ENCODE measurements at regions not wholly inside any gene's neighbourhood (a gene's known extent, or its start where the extent isn't known, plus 50 kb on each side); places are given as distances from the start of the nearest gene placed in this dataset.

GRCh38 chr17:71176928-71177443 is 943.8 kb upstream of the SOX9 start:
- Histone ChIP-seq H3K9me3 (no peaks in the 10 kb centered on the region), H3K36me3 (no peaks in the 10 kb centered on the region), H3K27ac (no peak overlapping the region), H3K4me1 (peaks cover 0 to 7% (median 0%) of the 10 kb centered on the region in 4 donors), H3K4me3 (no peak overlapping the region), H3K27me3 (no peaks in the 10 kb centered on the region)
- intact Hi-C loops (cut with DNase I; ENCODE audit: low total_unique reads), result no loop called here
- no peak for DNase-seq
- TF ChIP-seq EP300 (IDR thresholded peaks at IDR 0.05) (no peak), POLR2A (IDR thresholded peaks at IDR 0.05) (no peak), CTCF (IDR thresholded peaks at IDR 0.05) (no peak), POLR2AphosphoS5 (IDR thresholded peaks at IDR 0.05) (no peak)
- 55 to 76% (median 69%) methylated on average over 6 of the region's 6 CpGs for WGBS, 5 donors

GRCh38 chr17:71180801-71181385 is 939.9 kb upstream of the SOX9 start:
- Histone ChIP-seq H3K36me3 (no peaks in the 10 kb centered on the region), H3K27me3 (no peaks in the 10 kb centered on the region), H3K4me1 (peaks cover 0 to 7% (median 0%) of the 10 kb centered on the region in 4 donors), H3K4me3 (no peak overlapping the region), H3K27ac (no peak overlapping the region), H3K9me3 (no peaks in the 10 kb centered on the region)
- WGBS, 5 donors, result 37 to 58% (median 52%) methylated on average over 6 of the region's 6 CpGs
- no peak for TF ChIP-seq POLR2AphosphoS5 (IDR thresholded peaks at IDR 0.05)
- no peak for TF ChIP-seq POLR2A (IDR thresholded peaks at IDR 0.05)
- peak in 1 of 2 donors; percentile 76 for DNase-seq
- intact Hi-C loops (cut with DNase I; ENCODE audit: low total_unique reads), result no loop called here

DNA sequence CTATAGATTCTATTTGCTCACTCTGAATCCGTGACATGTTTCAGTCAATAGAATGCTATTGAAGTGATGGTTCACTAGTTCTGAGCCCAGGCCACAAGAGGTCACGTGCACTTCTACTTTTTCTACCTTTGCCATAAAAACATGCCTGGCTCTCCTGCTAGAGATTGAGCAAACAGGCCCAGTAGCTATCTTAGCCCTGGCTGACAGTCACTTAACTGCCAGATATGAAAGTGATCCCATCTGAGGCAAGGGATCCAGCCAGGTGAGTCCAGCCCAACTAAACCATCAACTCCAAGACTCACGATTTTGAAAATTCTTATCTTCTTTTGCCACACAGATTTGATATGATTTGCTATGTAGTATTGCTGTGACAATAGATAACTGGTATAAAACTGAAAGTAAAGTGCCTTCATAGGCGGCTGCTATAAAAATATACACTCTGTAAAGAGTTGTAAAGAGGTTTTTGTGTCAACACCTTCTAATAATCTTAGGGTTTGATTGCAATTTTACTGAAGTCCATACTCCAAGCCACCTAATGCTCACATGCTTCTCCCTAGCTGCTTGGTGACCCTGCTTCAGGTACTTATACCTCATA is 937.7 kb upstream of the SOX9 start:
- intact Hi-C loops (cut with DNase I; ENCODE audit: low total_unique reads), result no loop called here
- Histone ChIP-seq H3K4me3 (no peak overlapping the region), H3K27me3 (no peaks in the 10 kb centered on the region), H3K27ac (no peak overlapping the region), H3K36me3 (no peaks in the 10 kb centered on the region), H3K9me3 (no peaks in the 10 kb centered on the region), H3K4me1 (peaks cover 0 to 7% (median 0%) of the 10 kb centered on the region in 4 donors)
- no peak for DNase-seq
- TF ChIP-seq POLR2A (IDR thresholded peaks at IDR 0.05) (no peak), CTCF (IDR thresholded peaks at IDR 0.05) (no peak), EP300 (IDR thresholded peaks at IDR 0.05) (no peak), POLR2AphosphoS5 (IDR thresholded peaks at IDR 0.05) (no peak)
- WGBS, 5 donors, result 54 to 69% (median 56%) methylated on average over 4 of the region's 4 CpGs

DNA sequence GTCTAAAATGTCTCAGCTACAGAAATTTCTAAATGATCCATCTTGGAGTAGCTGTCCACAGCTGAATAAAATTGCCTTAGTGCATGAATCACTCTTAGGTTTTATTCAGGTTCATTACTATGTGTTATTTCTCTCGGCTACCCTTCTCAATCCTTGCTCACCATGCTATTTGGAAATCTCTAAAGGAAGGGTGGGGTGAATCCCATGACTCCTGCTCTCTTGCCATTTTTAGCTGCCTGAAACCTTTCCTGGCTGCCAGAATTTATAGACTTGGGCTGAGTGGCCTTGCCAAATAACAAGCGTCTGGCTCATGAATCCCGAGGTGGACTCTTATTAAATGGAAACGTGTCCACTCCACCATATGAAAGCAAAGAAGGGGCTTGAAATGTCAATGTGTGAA is 936.1 kb upstream of the SOX9 start:
- Histone ChIP-seq H3K9me3 (no peaks in the 10 kb centered on the region), H3K4me3 (no peak overlapping the region), H3K4me1 (peaks cover 0 to 7% (median 0%) of the 10 kb centered on the region in 4 donors), H3K27me3 (no peaks in the 10 kb centered on the region), H3K36me3 (no peaks in the 10 kb centered on the region), H3K27ac (no peak overlapping the region)
- DNase-seq, result no peak
- intact Hi-C loops (cut with DNase I; ENCODE audit: low total_unique reads), result no loop called here
- WGBS, 5 donors, result 74 to 90% (median 83%) methylated on average over 4 of the region's 4 CpGs
- TF ChIP-seq POLR2A (IDR thresholded peaks at IDR 0.05) (no peak), CTCF (IDR thresholded peaks at IDR 0.05) (no peak), EP300 (IDR thresholded peaks at IDR 0.05) (no peak), POLR2AphosphoS5 (IDR thresholded peaks at IDR 0.05) (no peak)

All from stomach (tissue), 8 donors.